H1 (cell line): ENCODE measurements at regions not wholly inside any gene's neighbourhood (a gene's known extent, or its start where the extent isn't known, plus 50 kb on each side); places are given as distances from the start of the nearest gene placed in this dataset.

Experiments used
- ATF2 ChIP-seq: IDR thresholded peaks from 2 replicates; pipeline ENCODE4 v1.6.1; 2012; ENCODE audit warnings: low read length, inconsistent platforms
- CBX8 ChIP-seq: fragments of 300-800, 300-1000 bp; sonication (generic); IDR thresholded peaks from 2 replicates; pipeline ENCODE4 v1.7.1; 2016; ENCODE audit warnings: low read depth, low read length, borderline replicate concordance
- CHD2 ChIP-seq: IDR thresholded peaks from 2 replicates; pipeline ENCODE4 v1.6.1; 2012; ENCODE audit warnings: low read length, improper control_type of control experiment
- CREB1 ChIP-seq: IDR thresholded peaks from 2 replicates; pipeline ENCODE4 v1.6.1; 2012; ENCODE audit warnings: inconsistent platforms
- CTCF ChIP-seq, 3 experiments: IDR thresholded peaks; 1 replicate in 2 of 3; 2 replicates in 1 of 3; pipeline versions ENCODE4 v1.5.1 to v1.6.1; 2011; ENCODE audit warnings: low read length in 3 of 3, mild to moderate bottlenecking in 3 of 3, inconsistent platforms in 2 of 3, low read depth in 1 of 3, moderate library complexity in 1 of 3; ENCODE audit not compliant: insufficient read depth in 1 of 3; ENCODE audit errors: control extremely low read depth in 1 of 3
- EP300 ChIP-seq, 2 experiments: IDR thresholded peaks; 1 replicate in 1 of 2; 2 replicates in 1 of 2; pipeline ENCODE4 v1.6.1; 2011 to 2012; ENCODE audit warnings: low read depth in 2 of 2, low read length in 2 of 2, mild to moderate bottlenecking in 2 of 2, borderline replicate concordance in 1 of 2, inconsistent platforms in 1 of 2, moderate library complexity in 1 of 2
- EZH2 ChIP-seq: fragments of 200-600 bp; sonication (generic); IDR thresholded peaks from 2 replicates; pipeline ENCODE4 v1.7.1; 2012; ENCODE audit warnings: low read depth, mild to moderate bottlenecking, moderate library complexity, low read length, inconsistent platforms; ENCODE audit not compliant: severe bottlenecking
- GABPA ChIP-seq: IDR thresholded peaks from 2 replicates; pipeline ENCODE4 v1.6.1; 2011; ENCODE audit warnings: mild to moderate bottlenecking, low read length, moderate library complexity, borderline replicate concordance; ENCODE audit not compliant: insufficient read depth
- KDM5A ChIP-seq: fragments of 200-600 bp; IDR thresholded peaks from 2 replicates; pipeline ENCODE4 v1.7.1; 2012; ENCODE audit warnings: mild to moderate bottlenecking, low read length, inconsistent platforms, mixed read lengths
- NRF1 ChIP-seq: IDR thresholded peaks from 2 replicates; pipeline ENCODE4 v1.6.1; 2011; ENCODE audit warnings: mild to moderate bottlenecking, low read depth, low read length, improper control_type of control experiment
- SP4 ChIP-seq: IDR thresholded peaks from 2 replicates; pipeline ENCODE4 v1.6.1; 2012; ENCODE audit warnings: low read length, inconsistent platforms
- TEAD4 ChIP-seq: IDR thresholded peaks from 2 replicates; pipeline ENCODE4 v1.6.1; 2012; ENCODE audit warnings: low read depth, low read length, inconsistent platforms, mixed read lengths

- TF ChIP-seq CBX8 (no peak), ATF2 (no peak), TEAD4 (no peak), CTCF (IDR thresholded peaks at IDR 0.05; ENCODE audit: control extremely low read depth in 1 of 3, insufficient read depth in 1 of 3, low read depth in 1 of 3, low read length in 3 of 3) (no peak), EZH2 (no peak), NRF1 (no peak), GABPA (no peak), CREB1 (no peak), SP4 (no peak), CHD2 (no peak), EP300 (IDR thresholded peaks at IDR 0.05; ENCODE audit: borderline replicate concordance in 1 of 2, low read depth in 2 of 2, low read length in 2 of 2) (no peak), KDM5A (no peak)
These were observed 807.0 kb upstream of the SLITRK6 start for GRCh38 chr13:86606264-86606663.
